SK-N-SH (cell line): ENCODE measurements at regions not wholly inside any gene's neighbourhood (a gene's known extent, or its start where the extent isn't known, plus 50 kb on each side); places are given as distances from the start of the nearest gene placed in this dataset.

Experiments used
- CTCF ChIA-PET: fragments of 300-600, 350-600 bp; formaldehyde crosslinking; extraction: SDS; loops from one replicate; lab custom pipeline; 2021; lab: Yijun Ruan, JAX
- POLR2A ChIA-PET: fragments of 350-600 bp; sonication (Branson Sonifier 250); formaldehyde crosslinking; extraction: SDS; loops from one replicate; lab custom pipeline; 2020; ENCODE audit warnings: antibody characterized with exemption, inconsistent platforms; lab: Yijun Ruan, JAX
- DNase-seq: peaks from one replicate; pipeline ENCODE4 v3.0.0; 2012
- H2AFZ ChIP-seq: fragments of 200-600 bp; sonication (generic); 2 replicates; pipeline ENCODE4 v1.8.1; 2016; ENCODE audit warnings: antibody characterized with exemption, mild to moderate bottlenecking, low read depth
- H3F3A ChIP-seq: fragments of 200-600 bp; sonication (generic); replicated peaks from 2 replicates; pipeline ENCODE3; 2016; ENCODE audit warnings: antibody characterized with exemption, mild to moderate bottlenecking; ENCODE audit not compliant: insufficient read depth
- H3K27ac ChIP-seq, 2 experiments: fragments of 200-500 bp in 1 of 2; fragments of 200-600 bp in 1 of 2; sonication (Bioruptor generic) in 1 of 2; sonication (generic), shearing (Covaris generic) in 1 of 2; 2 replicates each; pipeline versions ENCODE4 v1.5.1 to v1.6.1; 2014 to 2016; ENCODE audit warnings: low read depth in 2 of 2, inconsistent platforms in 1 of 2, low read length in 1 of 2, mild to moderate bottlenecking in 1 of 2, mixed read lengths in 1 of 2
- H3K27me3 ChIP-seq: fragments of 200-600 bp; sonication (generic), shearing (Covaris generic); 2 replicates; pipeline ENCODE4 v1.6.1; 2016; ENCODE audit warnings: mixed run types; ENCODE audit not compliant: insufficient read depth
- H3K36me3 ChIP-seq, 2 experiments: fragments of 200-500 bp in 1 of 2; fragments of 200-600 bp in 1 of 2; sonication (Bioruptor generic) in 1 of 2; sonication (generic) in 1 of 2; replicated peaks in 1 of 2; 2 replicates each; pipeline versions ENCODE3 to v1.5.1; 2014 to 2016; ENCODE audit warnings: low read length in 1 of 2, mild to moderate bottlenecking in 1 of 2; ENCODE audit not compliant: insufficient read depth in 2 of 2, control insufficient read depth in 1 of 2
- H3K4me1 ChIP-seq, 2 experiments: fragments of 200-500 bp in 1 of 2; fragments of 200-600 bp in 1 of 2; sonication (Bioruptor generic) in 1 of 2; sonication (generic), shearing (Covaris generic) in 1 of 2; 2 replicates each; pipeline versions ENCODE4 v1.5.1 to v1.6.1; 2014 to 2016; ENCODE audit warnings: low read depth in 1 of 2, low read length in 1 of 2, mixed run types in 1 of 2; ENCODE audit not compliant: insufficient read depth in 2 of 2, control insufficient read depth in 1 of 2
- H3K4me2 ChIP-seq: fragments of 200-600 bp; sonication (generic), shearing (Covaris generic); 2 replicates; pipeline ENCODE4 v1.6.1; 2017; ENCODE audit warnings: mixed run types
- H3K4me3 ChIP-seq, 2 experiments: fragments of 200-500 bp in 1 of 2; fragments of 200-600 bp in 1 of 2; sonication (Bioruptor generic) in 1 of 2; sonication (generic), shearing (Covaris generic) in 1 of 2; 2 replicates each; pipeline versions ENCODE4 v1.5.1 to v1.8.1; 2014 to 2016; ENCODE audit warnings: low read depth in 2 of 2, inconsistent platforms in 1 of 2, low read length in 1 of 2, mild to moderate bottlenecking in 1 of 2, mixed read lengths in 1 of 2, moderate library complexity in 1 of 2
- H3K79me2 ChIP-seq: fragments of 200-600 bp; sonication (generic); 2 replicates; pipeline ENCODE4 v1.8.1; 2017; ENCODE audit warnings: mild to moderate bottlenecking; ENCODE audit not compliant: insufficient read depth
- H3K9ac ChIP-seq: fragments of 200-600 bp; sonication (generic); 2 replicates; pipeline ENCODE4 v1.6.1; 2017; ENCODE audit warnings: mixed run types
- H3K9me2 ChIP-seq: fragments of 200-600 bp; sonication (generic); 2 replicates; pipeline ENCODE4 v1.6.1; 2017; ENCODE audit warnings: mixed run types
- H3K9me3 ChIP-seq: fragments of 200-600 bp; sonication (generic); 2 replicates; pipeline ENCODE4 v1.6.1; 2017; ENCODE audit warnings: mixed run types, mild to moderate bottlenecking, moderate library complexity
- H4K20me1 ChIP-seq: fragments of 200-600 bp; sonication (generic); 2 replicates; pipeline ENCODE4 v1.6.1; 2017; ENCODE audit warnings: mild to moderate bottlenecking, mixed run types; ENCODE audit not compliant: insufficient read depth
- EP300 ChIP-seq, 2 experiments: IDR thresholded peaks; 2 replicates each; pipeline versions ENCODE4 v1.4.0 to v1.6.1; 2012; ENCODE audit warnings: borderline replicate concordance in 1 of 2, low read depth in 1 of 2, low read length in 1 of 2
- EZH2phosphoT487 ChIP-seq: fragments of 200-600 bp; sonication (generic); IDR thresholded peaks from 2 replicates; pipeline ENCODE4 v1.6.1; 2017; ENCODE audit warnings: low read depth, mixed run types, mild to moderate bottlenecking, antibody characterized with exemption, moderate library complexity, borderline replicate concordance
- FOXJ3 ChIP-seq: sonication (generic); formaldehyde crosslinking; IDR thresholded peaks from 2 replicates; pipeline ENCODE4 v1.5.1; 2020; ENCODE audit warnings: mild to moderate bottlenecking, missing genetic modification reagents
- FOXM1 ChIP-seq: IDR thresholded peaks from 2 replicates; pipeline ENCODE4 v1.4.0; 2012; ENCODE audit warnings: low read depth, mild to moderate bottlenecking
- GATA2 ChIP-seq: sonication (generic); formaldehyde crosslinking; IDR thresholded peaks from 2 replicates; pipeline ENCODE4 v1.5.0; 2020; ENCODE audit warnings: mild to moderate bottlenecking, missing genetic modification reagents
- IRF3 ChIP-seq: fragments of 150-350 bp; IDR thresholded peaks from 2 replicates; pipeline ENCODE4 v1.6.1; 2016; ENCODE audit warnings: mild to moderate bottlenecking, low read depth, low read length
- MXI1 ChIP-seq: IDR thresholded peaks from 2 replicates; pipeline ENCODE4 v1.6.1; 2012; ENCODE audit warnings: mild to moderate bottlenecking, low read depth, low read length, improper control_type of control experiment
- NFIC ChIP-seq: IDR thresholded peaks from 2 replicates; pipeline ENCODE4 v1.4.0; 2012; ENCODE audit warnings: borderline replicate concordance
- PBX3 ChIP-seq: IDR thresholded peaks from 2 replicates; pipeline ENCODE4; 2012
- RAD21 ChIP-seq: IDR thresholded peaks from 2 replicates; pipeline ENCODE4 v1.6.1; 2012; ENCODE audit warnings: mild to moderate bottlenecking, low read length
- REST ChIP-seq: IDR thresholded peaks from 2 replicates; pipeline ENCODE4 v1.6.1; 2012; ENCODE audit warnings: mild to moderate bottlenecking, low read depth, low read length, moderate library complexity
- RFX5 ChIP-seq: IDR thresholded peaks from 2 replicates; pipeline ENCODE4 v1.6.1; 2012; ENCODE audit warnings: mild to moderate bottlenecking, improper control_type of control experiment, low read length
- SMC3 ChIP-seq: IDR thresholded peaks from 2 replicates; pipeline ENCODE4 v1.6.1; 2012; ENCODE audit warnings: low read depth, low read length, improper control_type of control experiment
- WGBS: methylation state at CpG from one replicate; pipeline ENCODE4 v1.1.6; 2017; ENCODE audit warnings: low lambda C conversion rate; 5-methylcytosine and 5-hydroxymethylcytosine counted together

- Histone ChIP-seq H2AFZ (no peak overlapping the region), H3K4me3 (no peak overlapping the region), H3K4me2 (peak overlapping the region; percentile 87; the same call in 1 of the 2 replicates), H3K4me1 (peaks cover 6 to 17% of the 10 kb centered on the region in 2 experiments), H4K20me1 (0 out of 2 replicates have a peak, but pooled peaks cover 2% of the 10 kb centered on the region), H3K9ac (peak overlapping the region; percentile 16; the same call in 1 of the 2 replicates), H3K27me3 (no peaks in the 10 kb centered on the region), H3K27ac (peak overlapping the region in 1 of 2 experiments; percentile 95; a peak in 1 of 4 replicates), H3F3A (peaks cover 23% of the 10 kb centered on the region), H3K79me2 (no peaks in the 10 kb centered on the region), H3K9me3 (no peaks in the 10 kb centered on the region), H3K36me3 (no peaks in the 10 kb centered on the region), H3K9me2 (no peaks in the 10 kb centered on the region)
- POLR2A ChIA-PET, result no interaction called here
- CTCF ChIA-PET, result no interaction called here
- no peak for DNase-seq
- TF ChIP-seq RFX5, result no peak
- no peak for TF ChIP-seq REST
- no peak for TF ChIP-seq PBX3
- TF ChIP-seq EP300 (IDR thresholded peaks at IDR 0.05; ENCODE audit: borderline replicate concordance in 1 of 2, low read depth in 1 of 2, low read length in 1 of 2), result no peak
- no peak for TF ChIP-seq EZH2phosphoT487
- TF ChIP-seq SMC3, result no peak
- TF ChIP-seq MXI1, result no peak
- no peak for TF ChIP-seq NFIC
- TF ChIP-seq GATA2 (CRISPR knock-in tag), result no peak
- no peak for TF ChIP-seq FOXJ3 (CRISPR knock-in tag)
- no peak for TF ChIP-seq FOXM1
- no peak for TF ChIP-seq IRF3
- no peak for TF ChIP-seq RAD21
- 89% methylated on average over 5 of the region's 5 CpGs for WGBS
These were observed 995.4 kb upstream of the WWC1 start for GRCh38 chr5:167296066-167296465.
